ENCODE measurements at regions not wholly inside any gene's neighbourhood (a gene's known extent, or its start where the extent isn't known, plus 50 kb on each side); places are given as distances from the start of the nearest gene placed in this dataset.

- Histone ChIP-seq H3K9me3 (ENCODE audit: low read length) (no peaks in the 10 kb centered on the region), H3K4me3 (replicated peaks in 1 of 3; ENCODE audit: insufficient read depth in 1 of 3, low read depth in 2 of 3, low read length in 3 of 3) (no peak overlapping the region), H3K27ac (ENCODE audit: extremely low read length, insufficient read depth, low read length) (no peak overlapping the region), H3K27me3 (ENCODE audit: control insufficient read depth in 1 of 2, insufficient read depth in 2 of 2, low read length in 2 of 2) (no peaks in the 10 kb centered on the region; a peak in 1 of 5 replicates), H2AFZ (ENCODE audit: low read length) (no peak overlapping the region), H3K9ac (ENCODE audit: insufficient read depth, low read depth, low read length) (no peak overlapping the region), H3K4me1 (ENCODE audit: insufficient read depth, low read length) (no peaks in the 10 kb centered on the region), H3K4me2 (ENCODE audit: low read depth, low read length) (no peak overlapping the region), H3K79me2 (ENCODE audit: insufficient read depth, low read length) (no peaks in the 10 kb centered on the region), H4K20me1 (ENCODE audit: insufficient read depth, low read length) (no peaks in the 10 kb centered on the region), H3K36me3 (replicated peaks in 1 of 2; ENCODE audit: control insufficient read depth in 1 of 2, insufficient read depth in 2 of 2, low read length in 2 of 2) (no peaks in the 10 kb centered on the region)
- FAIRE-seq = no peak
- in situ Hi-C loops (cut with HindIII; ENCODE audit: extremely low pct_ligation_motif_present, low pct_unique_long_range_greater_than_20kb) = no loop called here
- ChIA-PET POLR2A (no interaction called here), CTCF (ENCODE audit: low intra/inter-chr PET ratio, low total read pairs) (no interaction called here)
- BruUV-seq (replicated peaks) = no TSS peak
- no peak for DNase-seq (ENCODE audit: low spot score)
- 0% methylated on average over 4 of the region's 4 CpGs for WGBS (ENCODE audit: low lambda C conversion rate)
- no peak for ATAC-seq
- intact Hi-C loops (cut with micrococcal nuclease; ENCODE audit: unreplicated experiment) = no loop called here
- TF ChIP-seq, protein P1, sequence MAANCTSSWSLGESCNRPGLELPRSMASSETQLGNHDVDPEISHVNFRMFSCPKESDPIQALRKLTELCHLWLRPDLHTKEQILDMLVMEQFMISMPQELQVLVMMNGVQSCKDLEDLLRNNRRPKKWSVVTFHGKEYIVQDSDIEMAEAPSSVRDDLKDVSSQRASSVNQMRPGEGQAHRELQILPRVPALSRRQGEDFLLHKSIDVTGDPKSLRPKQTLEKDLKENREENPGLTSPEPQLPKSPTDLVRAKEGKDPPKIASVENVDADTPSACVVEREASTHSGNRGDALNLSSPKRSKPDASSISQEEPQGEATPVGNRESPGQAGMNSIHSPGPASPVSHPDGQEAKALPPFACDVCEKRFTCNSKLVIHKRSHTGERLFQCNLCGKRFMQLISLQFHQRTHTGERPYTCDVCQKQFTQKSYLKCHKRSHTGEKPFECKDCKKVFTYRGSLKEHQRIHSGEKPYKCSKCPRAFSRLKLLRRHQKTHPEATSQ (CRISPR knock-in tag; IDR thresholded peaks at IDR 0.05; ENCODE audit: borderline replicate concordance) = no peak
- no peak for TF ChIP-seq NR3C1 (CRISPR knock-in tag; IDR thresholded peaks at IDR 0.05)
- no peak for TF ChIP-seq CSRNP2 (CRISPR knock-in tag; conservative IDR thresholded peaks at IDR 0.05; ENCODE audit: low read depth)
- no peak for TF ChIP-seq ZNF7 (CRISPR knock-in tag; IDR thresholded peaks at IDR 0.05)
- TF ChIP-seq, protein P2, sequence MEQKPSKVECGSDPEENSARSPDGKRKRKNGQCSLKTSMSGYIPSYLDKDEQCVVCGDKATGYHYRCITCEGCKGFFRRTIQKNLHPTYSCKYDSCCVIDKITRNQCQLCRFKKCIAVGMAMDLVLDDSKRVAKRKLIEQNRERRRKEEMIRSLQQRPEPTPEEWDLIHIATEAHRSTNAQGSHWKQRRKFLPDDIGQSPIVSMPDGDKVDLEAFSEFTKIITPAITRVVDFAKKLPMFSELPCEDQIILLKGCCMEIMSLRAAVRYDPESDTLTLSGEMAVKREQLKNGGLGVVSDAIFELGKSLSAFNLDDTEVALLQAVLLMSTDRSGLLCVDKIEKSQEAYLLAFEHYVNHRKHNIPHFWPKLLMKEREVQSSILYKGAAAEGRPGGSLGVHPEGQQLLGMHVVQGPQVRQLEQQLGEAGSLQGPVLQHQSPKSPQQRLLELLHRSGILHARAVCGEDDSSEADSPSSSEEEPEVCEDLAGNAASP (CRISPR knock-in tag; IDR thresholded peaks at IDR 0.05; ENCODE audit: borderline replicate concordance) = no peak
- TF ChIP-seq HNRNPL (IDR thresholded peaks at IDR 0.05; ENCODE audit: low read depth, low read length) = no peak
- no peak for TF ChIP-seq SUZ12 (IDR thresholded peaks at IDR 0.05; ENCODE audit: low read depth, low read length)
- TF ChIP-seq, protein P3, sequence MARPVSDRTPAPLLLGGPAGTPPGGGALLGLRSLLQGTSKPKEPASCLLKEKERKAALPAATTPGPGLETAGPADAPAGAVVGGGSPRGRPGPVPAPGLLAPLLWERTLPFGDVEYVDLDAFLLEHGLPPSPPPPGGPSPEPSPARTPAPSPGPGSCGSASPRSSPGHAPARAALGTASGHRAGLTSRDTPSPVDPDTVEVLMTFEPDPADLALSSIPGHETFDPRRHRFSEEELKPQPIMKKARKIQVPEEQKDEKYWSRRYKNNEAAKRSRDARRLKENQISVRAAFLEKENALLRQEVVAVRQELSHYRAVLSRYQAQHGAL (CRISPR knock-in tag; IDR thresholded peaks at IDR 0.05; ENCODE audit: not compliant biosample characterization) = no peak
- TF ChIP-seq SMAD3 (CRISPR knock-in tag; IDR thresholded peaks at IDR 0.05) = no peak
- TF ChIP-seq PAX8 (CRISPR knock-in tag; IDR thresholded peaks at IDR 0.05; ENCODE audit: borderline replicate concordance) = no peak
- TF ChIP-seq, protein P4, sequence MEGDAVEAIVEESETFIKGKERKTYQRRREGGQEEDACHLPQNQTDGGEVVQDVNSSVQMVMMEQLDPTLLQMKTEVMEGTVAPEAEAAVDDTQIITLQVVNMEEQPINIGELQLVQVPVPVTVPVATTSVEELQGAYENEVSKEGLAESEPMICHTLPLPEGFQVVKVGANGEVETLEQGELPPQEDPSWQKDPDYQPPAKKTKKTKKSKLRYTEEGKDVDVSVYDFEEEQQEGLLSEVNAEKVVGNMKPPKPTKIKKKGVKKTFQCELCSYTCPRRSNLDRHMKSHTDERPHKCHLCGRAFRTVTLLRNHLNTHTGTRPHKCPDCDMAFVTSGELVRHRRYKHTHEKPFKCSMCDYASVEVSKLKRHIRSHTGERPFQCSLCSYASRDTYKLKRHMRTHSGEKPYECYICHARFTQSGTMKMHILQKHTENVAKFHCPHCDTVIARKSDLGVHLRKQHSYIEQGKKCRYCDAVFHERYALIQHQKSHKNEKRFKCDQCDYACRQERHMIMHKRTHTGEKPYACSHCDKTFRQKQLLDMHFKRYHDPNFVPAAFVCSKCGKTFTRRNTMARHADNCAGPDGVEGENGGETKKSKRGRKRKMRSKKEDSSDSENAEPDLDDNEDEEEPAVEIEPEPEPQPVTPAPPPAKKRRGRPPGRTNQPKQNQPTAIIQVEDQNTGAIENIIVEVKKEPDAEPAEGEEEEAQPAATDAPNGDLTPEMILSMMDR (CRISPR knock-in tag; IDR thresholded peaks at IDR 0.05) = no peak
- no peak for TF ChIP-seq TOPORS (CRISPR knock-in tag; IDR thresholded peaks at IDR 0.05)
- TF ChIP-seq, protein P5, sequence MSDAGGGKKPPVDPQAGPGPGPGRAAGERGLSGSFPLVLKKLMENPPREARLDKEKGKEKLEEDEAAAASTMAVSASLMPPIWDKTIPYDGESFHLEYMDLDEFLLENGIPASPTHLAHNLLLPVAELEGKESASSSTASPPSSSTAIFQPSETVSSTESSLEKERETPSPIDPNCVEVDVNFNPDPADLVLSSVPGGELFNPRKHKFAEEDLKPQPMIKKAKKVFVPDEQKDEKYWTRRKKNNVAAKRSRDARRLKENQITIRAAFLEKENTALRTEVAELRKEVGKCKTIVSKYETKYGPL (CRISPR knock-in tag; IDR thresholded peaks at IDR 0.05) = no peak
- TF ChIP-seq HNRNPLL (IDR thresholded peaks at IDR 0.05; ENCODE audit: low read depth, low read length, poor library complexity, severe bottlenecking) = no peak
- TF ChIP-seq ZNF674 (CRISPR knock-in tag; IDR thresholded peaks at IDR 0.05; ENCODE audit: low read depth) = no peak
Observed at GRCh38 chr6:124879110-124879991, 82.9 kb upstream of the RNF217 start.

Measured in HepG2 (cell line).